ENCODE measurements at regions not wholly inside any gene's neighbourhood (a gene's known extent, or its start where the extent isn't known, plus 50 kb on each side); places are given as distances from the start of the nearest gene placed in this dataset.

GRCh38 chr1:47703981-47704596, 266.2 kb downstream of the FOXD2 start:
- no peak overlapping the region for H3K4me3 Mint-ChIP-seq (ENCODE audit: unreplicated experiment)
- H3K9me3 Mint-ChIP-seq (ENCODE audit: low read depth): no peaks in the 10 kb centered on the region
- peaks cover 15% of the 10 kb centered on the region for H3K27me3 Mint-ChIP-seq (ENCODE audit: low read depth)
- H3K27ac Mint-ChIP-seq (ENCODE audit: unreplicated experiment): peak overlapping the region; percentile 82
- no peaks in the 10 kb centered on the region for H3K36me3 Mint-ChIP-seq (ENCODE audit: low read depth)
- TF ChIP-seq, protein P1, sequence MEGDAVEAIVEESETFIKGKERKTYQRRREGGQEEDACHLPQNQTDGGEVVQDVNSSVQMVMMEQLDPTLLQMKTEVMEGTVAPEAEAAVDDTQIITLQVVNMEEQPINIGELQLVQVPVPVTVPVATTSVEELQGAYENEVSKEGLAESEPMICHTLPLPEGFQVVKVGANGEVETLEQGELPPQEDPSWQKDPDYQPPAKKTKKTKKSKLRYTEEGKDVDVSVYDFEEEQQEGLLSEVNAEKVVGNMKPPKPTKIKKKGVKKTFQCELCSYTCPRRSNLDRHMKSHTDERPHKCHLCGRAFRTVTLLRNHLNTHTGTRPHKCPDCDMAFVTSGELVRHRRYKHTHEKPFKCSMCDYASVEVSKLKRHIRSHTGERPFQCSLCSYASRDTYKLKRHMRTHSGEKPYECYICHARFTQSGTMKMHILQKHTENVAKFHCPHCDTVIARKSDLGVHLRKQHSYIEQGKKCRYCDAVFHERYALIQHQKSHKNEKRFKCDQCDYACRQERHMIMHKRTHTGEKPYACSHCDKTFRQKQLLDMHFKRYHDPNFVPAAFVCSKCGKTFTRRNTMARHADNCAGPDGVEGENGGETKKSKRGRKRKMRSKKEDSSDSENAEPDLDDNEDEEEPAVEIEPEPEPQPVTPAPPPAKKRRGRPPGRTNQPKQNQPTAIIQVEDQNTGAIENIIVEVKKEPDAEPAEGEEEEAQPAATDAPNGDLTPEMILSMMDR (IDR thresholded peaks at IDR 0.05): peak; percentile 79
- no peak for DNase-seq (ENCODE audit: low spot score)
- peaks cover 25% of the 10 kb centered on the region for H3K4me1 Mint-ChIP-seq (ENCODE audit: low read depth)

- TF ChIP-seq, protein P1 (IDR thresholded peaks at IDR 0.05): no peak
- Mint-ChIP-seq H3K27me3 (ENCODE audit: low read depth) (peaks cover 18% of the 10 kb centered on the region), H3K4me1 (ENCODE audit: low read depth) (peaks cover 32% of the 10 kb centered on the region), H3K27ac (ENCODE audit: unreplicated experiment) (no peak overlapping the region), H3K4me3 (ENCODE audit: unreplicated experiment) (no peak overlapping the region), H3K36me3 (ENCODE audit: low read depth) (no peaks in the 10 kb centered on the region), H3K9me3 (ENCODE audit: low read depth) (no peaks in the 10 kb centered on the region)
- no peak for DNase-seq (ENCODE audit: low spot score)
Observed at GRCh38 chr1:47705517-47706130, 267.8 kb downstream of the FOXD2 start.

DNA sequence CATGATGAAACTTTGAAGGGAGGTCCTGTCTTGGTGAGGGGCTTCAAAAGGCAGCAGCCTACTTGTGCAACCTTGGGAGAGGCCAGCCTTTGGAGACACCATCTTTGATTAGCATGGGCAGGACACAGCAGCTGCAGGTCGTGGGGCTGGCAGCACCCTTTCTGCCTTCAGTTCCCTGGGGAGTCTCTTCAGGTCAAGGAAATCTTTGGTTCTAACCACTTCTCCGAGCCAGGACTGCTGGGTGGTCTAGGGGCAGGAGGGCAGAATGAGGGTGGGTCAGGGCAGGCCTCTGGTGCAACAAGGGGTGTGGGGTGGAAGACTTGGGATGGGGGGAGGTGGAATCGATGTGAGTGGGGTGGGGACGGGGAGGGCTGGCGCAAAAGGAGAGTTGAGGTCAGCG, 269.7 kb downstream of the FOXD2 start:
- TF ChIP-seq, protein P1 (IDR thresholded peaks at IDR 0.05): no peak
- Mint-ChIP-seq H3K36me3 (ENCODE audit: low read depth) (no peaks in the 10 kb centered on the region), H3K27me3 (ENCODE audit: low read depth) (peaks cover 33% of the 10 kb centered on the region), H3K4me3 (ENCODE audit: unreplicated experiment) (no peak overlapping the region), H3K27ac (ENCODE audit: unreplicated experiment) (no peak overlapping the region), H3K4me1 (ENCODE audit: low read depth) (peaks cover 32% of the 10 kb centered on the region), H3K9me3 (ENCODE audit: low read depth) (no peaks in the 10 kb centered on the region)
- no peak for DNase-seq (ENCODE audit: low spot score)

GRCh38 chr1:47708019-47708535, 270.2 kb downstream of the FOXD2 start:
- Mint-ChIP-seq H3K27ac (ENCODE audit: unreplicated experiment) (no peak overlapping the region), H3K9me3 (ENCODE audit: low read depth) (no peaks in the 10 kb centered on the region), H3K4me1 (ENCODE audit: low read depth) (peaks cover 26% of the 10 kb centered on the region), H3K36me3 (ENCODE audit: low read depth) (no peaks in the 10 kb centered on the region), H3K27me3 (ENCODE audit: low read depth) (peaks cover 38% of the 10 kb centered on the region), H3K4me3 (ENCODE audit: unreplicated experiment) (no peak overlapping the region)
- no peak for DNase-seq (ENCODE audit: low spot score)
- TF ChIP-seq, protein P1 (IDR thresholded peaks at IDR 0.05): no peak

GRCh38 chr1:47708658-47709018, 270.8 kb downstream of the FOXD2 start:
- H3K4me3 Mint-ChIP-seq (ENCODE audit: unreplicated experiment): no peak overlapping the region
- H3K36me3 Mint-ChIP-seq (ENCODE audit: low read depth): no peaks in the 10 kb centered on the region
- H3K9me3 Mint-ChIP-seq (ENCODE audit: low read depth): no peaks in the 10 kb centered on the region
- H3K27ac Mint-ChIP-seq (ENCODE audit: unreplicated experiment): no peak overlapping the region
- H3K27me3 Mint-ChIP-seq (ENCODE audit: low read depth): peaks cover 43% of the 10 kb centered on the region
- TF ChIP-seq, protein P1 (IDR thresholded peaks at IDR 0.05): no peak
- DNase-seq (ENCODE audit: low spot score): no peak
- peaks cover 21% of the 10 kb centered on the region for H3K4me1 Mint-ChIP-seq (ENCODE audit: low read depth)

All from chondrocyte (in vitro differentiated cells).